Nephron (organoid): ENCODE measurements at regions not wholly inside any gene's neighbourhood (a gene's known extent, or its start where the extent isn't known, plus 50 kb on each side); places are given as distances from the start of the nearest gene placed in this dataset.

Experiments used
- H3K27ac Mint-ChIP-seq, 3 experiments: 2 replicates each; pipeline ENCODE4 v1.8.0; 2020; ENCODE audit warnings: mixed read lengths in 3 of 3, mild to moderate bottlenecking in 2 of 3, moderate library complexity in 1 of 3
- H3K27me3 Mint-ChIP-seq: 2 replicates; pipeline ENCODE4 v1.8.0; 2021; ENCODE audit warnings: low read depth, mild to moderate bottlenecking, moderate library complexity, mixed read lengths
- H3K36me3 Mint-ChIP-seq: 2 replicates; pipeline ENCODE4 v1.8.0; 2020; ENCODE audit warnings: low read depth, mixed read lengths
- H3K4me1 Mint-ChIP-seq: 2 replicates; pipeline ENCODE4 v1.8.0; 2020; ENCODE audit warnings: mixed read lengths
- H3K4me3 Mint-ChIP-seq, 3 experiments: 2 replicates each; pipeline ENCODE4 v1.8.0; 2020; ENCODE audit warnings: mild to moderate bottlenecking in 3 of 3, mixed read lengths in 3 of 3, moderate library complexity in 2 of 3
- H3K9me3 Mint-ChIP-seq: 2 replicates; pipeline ENCODE4 v1.8.0; 2020; ENCODE audit warnings: mixed read lengths
- CTCF ChIP-seq, 3 experiments: fragments of 200-600 bp; sonication (generic); IDR thresholded peaks; one replicate each; pipeline ENCODE4 v1.5.0; 2021; ENCODE audit warnings: antibody characterized with exemption in 3 of 3; ENCODE audit not compliant: unreplicated experiment in 3 of 3

- H3K4me3 Mint-ChIP-seq, result no peak overlapping the region
- H3K27ac Mint-ChIP-seq, result peak overlapping the region in 1 of 3 experiments; percentile 18
- H3K36me3 Mint-ChIP-seq, result peaks cover 5% of the 10 kb centered on the region
- no peak for TF ChIP-seq CTCF (IDR thresholded peaks at IDR 0.05; ENCODE audit: unreplicated experiment in 3 of 3)
- peaks cover 8% of the 10 kb centered on the region for H3K4me1 Mint-ChIP-seq
- no peaks in the 10 kb centered on the region for H3K27me3 Mint-ChIP-seq
- H3K9me3 Mint-ChIP-seq, result no peaks in the 10 kb centered on the region
Observed at GRCh38 chr2:67054728-67055127, 342.4 kb upstream of the ETAA1 start.

- H3K4me3 Mint-ChIP-seq, result no peak overlapping the region
- H3K27me3 Mint-ChIP-seq, result no peaks in the 10 kb centered on the region
- H3K36me3 Mint-ChIP-seq, result no peaks in the 10 kb centered on the region
- peaks cover 6% of the 10 kb centered on the region for H3K9me3 Mint-ChIP-seq
- no peak for TF ChIP-seq CTCF (IDR thresholded peaks at IDR 0.05; ENCODE audit: unreplicated experiment in 3 of 3)
- H3K4me1 Mint-ChIP-seq, result peaks cover 8% of the 10 kb centered on the region
- H3K27ac Mint-ChIP-seq, result peak overlapping the region; percentile 1 to 17 (median 4)
Observed at GRCh38 chr2:67055387-67056304, 341.5 kb upstream of the ETAA1 start.

GRCh38 chr2:67057123-67057522 is 340.0 kb upstream of the ETAA1 start:
- no peak overlapping the region for H3K27ac Mint-ChIP-seq
- H3K4me3 Mint-ChIP-seq, result no peak overlapping the region
- H3K4me1 Mint-ChIP-seq, result peaks cover 8% of the 10 kb centered on the region
- no peak for TF ChIP-seq CTCF (IDR thresholded peaks at IDR 0.05; ENCODE audit: unreplicated experiment in 3 of 3)
- no peaks in the 10 kb centered on the region for H3K36me3 Mint-ChIP-seq
- no peaks in the 10 kb centered on the region for H3K27me3 Mint-ChIP-seq
- H3K9me3 Mint-ChIP-seq, result peaks cover 7% of the 10 kb centered on the region

DNA sequence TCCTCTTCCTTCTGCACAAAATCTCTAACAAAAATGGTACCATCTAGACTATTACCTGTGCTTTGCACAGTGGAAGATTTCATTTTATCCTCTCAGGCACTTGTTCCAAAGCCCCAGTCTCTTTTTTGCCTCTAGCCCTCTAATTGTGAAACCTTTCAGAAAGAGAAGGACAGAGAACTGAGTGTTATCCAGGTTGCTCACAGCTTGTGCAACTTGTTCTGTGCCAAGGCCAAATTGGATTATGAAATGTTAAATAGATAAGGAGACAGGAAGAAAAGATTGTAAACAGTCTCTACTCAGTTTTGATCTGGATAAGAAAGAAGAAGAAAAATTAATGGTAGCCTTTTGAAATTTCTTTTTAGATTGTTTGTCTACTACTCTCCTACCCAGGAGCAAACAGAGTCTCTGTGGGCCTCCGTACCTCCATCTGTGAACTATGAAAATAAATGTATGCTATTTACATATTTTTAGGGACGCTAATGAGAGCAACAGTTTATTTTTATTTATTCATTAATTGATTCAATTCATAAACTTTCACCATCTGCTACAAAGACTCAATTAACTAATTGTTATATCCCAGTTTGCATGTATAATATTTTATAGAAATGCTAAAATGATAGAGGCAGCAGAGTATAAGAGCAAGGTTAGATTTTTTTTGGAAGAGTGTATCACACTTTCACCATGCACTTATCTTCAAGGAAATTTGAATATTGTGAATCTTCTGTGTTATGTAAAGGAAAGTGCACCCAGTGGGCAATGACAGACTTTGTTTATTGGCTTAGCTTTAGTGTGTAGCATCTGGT is 339.0 kb upstream of the ETAA1 start:
- Mint-ChIP-seq H3K9me3 (peaks cover 7% of the 10 kb centered on the region), H3K27ac (no peak overlapping the region)

DNA sequence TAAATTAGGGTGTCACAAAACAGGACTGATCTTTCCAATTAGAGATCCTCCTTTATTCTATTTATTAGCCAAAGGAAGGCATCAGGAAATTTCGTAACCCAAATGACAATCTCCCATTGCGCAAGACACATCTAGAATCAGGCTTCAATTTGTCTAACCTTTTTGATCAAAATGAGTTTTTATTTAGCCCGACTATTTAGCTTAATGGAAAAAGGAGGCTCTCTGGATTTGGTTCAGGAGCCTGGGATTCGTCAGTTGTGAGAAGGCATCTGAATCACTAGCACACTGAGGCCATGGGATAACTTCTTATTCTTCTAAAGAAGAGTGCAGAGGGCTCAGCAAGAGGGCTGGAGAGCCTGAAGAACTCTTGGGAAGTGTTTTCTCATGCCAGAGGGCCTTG is 332.1 kb upstream of the ETAA1 start:
- H3K27ac Mint-ChIP-seq, result no peak overlapping the region
- no peak for TF ChIP-seq CTCF (IDR thresholded peaks at IDR 0.05; ENCODE audit: unreplicated experiment in 3 of 3)
- H3K27me3 Mint-ChIP-seq, result peaks cover 5% of the 10 kb centered on the region
- no peak overlapping the region for H3K4me3 Mint-ChIP-seq
- H3K4me1 Mint-ChIP-seq, result peaks cover 6% of the 10 kb centered on the region
- peaks cover 13% of the 10 kb centered on the region for H3K9me3 Mint-ChIP-seq
- H3K36me3 Mint-ChIP-seq, result no peaks in the 10 kb centered on the region

More for the DNA sequence above, 339.0 kb upstream of the ETAA1 start:
- no peaks in the 10 kb centered on the region for H3K36me3 Mint-ChIP-seq
- no peaks in the 10 kb centered on the region for H3K27me3 Mint-ChIP-seq
- TF ChIP-seq CTCF (IDR thresholded peaks at IDR 0.05; ENCODE audit: unreplicated experiment in 3 of 3), result no peak
- H3K4me1 Mint-ChIP-seq, result peaks cover 8% of the 10 kb centered on the region
- no peak overlapping the region for H3K4me3 Mint-ChIP-seq
